IMR-90 (cell line): ENCODE measurements at regions not wholly inside any gene's neighbourhood (a gene's known extent, or its start where the extent isn't known, plus 50 kb on each side); places are given as distances from the start of the nearest gene placed in this dataset.

Source experiments
- MAFK ChIP-seq: IDR thresholded peaks from 2 replicates; pipeline ENCODE4 v1.6.1; 2012; ENCODE audit warnings: low read depth, low read length, improper control_type of control experiment
- POLR2A ChIP-seq: IDR thresholded peaks from 2 replicates; pipeline ENCODE4 v1.6.1; 2012; ENCODE audit warnings: mild to moderate bottlenecking, low read depth, low read length

DNA sequence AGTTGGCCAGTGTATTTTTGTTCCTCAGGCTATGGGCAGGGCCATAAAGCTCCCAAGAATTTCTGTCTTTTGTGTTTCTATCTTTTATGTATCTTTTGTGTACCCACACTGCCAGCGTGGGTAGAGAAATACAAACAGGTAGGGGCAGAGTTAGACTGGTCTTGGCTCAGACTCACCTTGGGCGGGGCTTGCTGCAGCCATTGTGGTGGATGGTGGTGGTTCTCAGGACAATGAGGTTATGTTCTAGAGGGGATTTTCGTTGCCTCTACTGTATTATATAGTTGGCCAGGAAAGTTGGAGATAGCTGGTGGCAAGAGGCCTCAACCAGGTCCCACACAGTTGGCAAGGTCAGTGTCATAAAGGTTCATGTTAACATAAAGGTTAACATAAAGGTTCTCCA, 977.5 kb upstream of the LRFN5 start:
- TF ChIP-seq POLR2A (no peak), MAFK (no peak)
